Hepatocyte (in vitro differentiated cells): ENCODE measurements at regions not wholly inside any gene's neighbourhood (a gene's known extent, or its start where the extent isn't known, plus 50 kb on each side); places are given as distances from the start of the nearest gene placed in this dataset.

Experiments
- CTCF ChIP-seq: fragments of 200-600 bp; sonication (generic); IDR thresholded peaks from 2 replicates; pipeline ENCODE4 v1.5.1; 2016; ENCODE audit warnings: antibody characterized with exemption, mild to moderate bottlenecking; ENCODE audit not compliant: poor library complexity
- EZH2 ChIP-seq: fragments of 200-600 bp; sonication (generic); IDR thresholded peaks from 2 replicates; pipeline ENCODE4 v1.6.1; 2016; ENCODE audit warnings: antibody characterized with exemption, mild to moderate bottlenecking, borderline replicate concordance
- EZH2phosphoT487 ChIP-seq: fragments of 200-600 bp; sonication (generic); IDR thresholded peaks from one replicate; pipeline ENCODE4 v1.6.1; 2018; ENCODE audit warnings: antibody characterized with exemption, mild to moderate bottlenecking, low read depth, moderate library complexity; ENCODE audit not compliant: unreplicated experiment, severe bottlenecking

DNA sequence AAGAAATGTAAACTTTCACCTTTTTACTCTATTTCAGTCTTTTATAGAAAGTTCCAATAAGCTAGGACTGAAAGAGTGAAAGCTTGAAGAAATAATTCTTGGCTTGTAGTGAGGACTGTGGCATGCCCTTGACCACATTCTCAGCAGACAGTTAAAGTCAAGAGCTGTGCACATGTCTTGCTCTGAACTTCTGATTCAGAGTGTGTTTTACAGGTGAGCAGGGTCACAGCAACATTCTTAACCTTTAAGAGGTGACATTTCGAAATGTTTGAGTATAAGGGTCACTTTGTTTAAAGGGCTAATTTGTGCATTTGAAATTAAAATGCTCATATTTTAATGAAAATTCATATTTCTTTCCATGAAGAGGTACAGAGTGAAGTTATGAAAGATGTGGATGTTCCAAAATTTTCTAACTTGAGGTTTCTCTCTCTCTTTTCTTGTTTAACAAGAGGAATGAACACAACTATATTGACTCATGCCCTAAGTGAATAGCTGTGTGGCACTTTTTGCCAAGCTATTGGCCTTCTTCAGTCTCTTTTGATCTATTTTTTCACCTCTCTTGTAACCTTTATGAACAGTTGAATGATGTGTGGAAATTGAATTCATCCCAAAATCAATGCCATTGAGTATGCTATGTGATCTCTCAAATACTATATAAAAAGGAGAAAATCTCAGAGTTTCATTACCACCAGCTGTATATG lies 918.1 kb downstream of the ADGRL2 start:
- TF ChIP-seq CTCF = no peak
- no peak for TF ChIP-seq EZH2
- no peak for TF ChIP-seq EZH2phosphoT487
